ENCODE measurements at regions not wholly inside any gene's neighbourhood (a gene's known extent, or its start where the extent isn't known, plus 50 kb on each side); places are given as distances from the start of the nearest gene placed in this dataset.

- Histone ChIP-seq H3K4ac (ENCODE audit: low read depth, low read length) (no peak overlapping the region), H2BK5ac (ENCODE audit: low read length) (no peak overlapping the region), H3K18ac (ENCODE audit: low read length) (no peak overlapping the region), H2AK5ac (ENCODE audit: low read length) (no peak overlapping the region), H3K4me1 (ENCODE audit: control insufficient read depth, low read depth, low read length) (no peaks in the 10 kb centered on the region), H2BK120ac (ENCODE audit: low read depth, low read length) (no peak overlapping the region), H2BK15ac (replicated peaks; ENCODE audit: low read depth) (no peak overlapping the region), H3K23ac (ENCODE audit: low read length) (no peak overlapping the region), H3K56ac (ENCODE audit: low read length) (no peak overlapping the region), H3K4me3 (ENCODE audit: low read length) (no peak overlapping the region), H3K4me2 (ENCODE audit: low read length) (no peak overlapping the region), H3K27me3 (ENCODE audit: insufficient read depth, low read length, poor library complexity) (no peaks in the 10 kb centered on the region), H3K36me3 (ENCODE audit: control insufficient read depth, insufficient read depth, low read length) (no peaks in the 10 kb centered on the region), H3K27ac (ENCODE audit: low read depth, low read length) (no peak overlapping the region), H3K79me2 (ENCODE audit: control insufficient read depth, insufficient read depth, low read length) (no peaks in the 10 kb centered on the region), H4K5ac (ENCODE audit: low read length) (no peak overlapping the region), H3K9ac (ENCODE audit: low read length) (no peak overlapping the region), H3K79me1 (ENCODE audit: low read length) (no peaks in the 10 kb centered on the region), H4K8ac (ENCODE audit: low read depth, low read length) (no peak overlapping the region)
- no peak for DNase-seq
- no CpG with 5 or more reads among the region's 3 CpGs for WGBS (ENCODE audit: extremely low coverage, insufficient coverage, low lambda C conversion rate)
Observed at GRCh38 chr15:31573759-31574158, 247.1 kb downstream of the KLF13 start.

GRCh38 chr15:31574766-31575165, 248.1 kb downstream of the KLF13 start:
- Histone ChIP-seq H4K8ac (ENCODE audit: low read depth, low read length) (no peak overlapping the region), H3K79me2 (ENCODE audit: control insufficient read depth, insufficient read depth, low read length) (no peaks in the 10 kb centered on the region), H3K4me3 (ENCODE audit: low read length) (no peak overlapping the region), H2BK5ac (ENCODE audit: low read length) (no peak overlapping the region), H2BK120ac (ENCODE audit: low read depth, low read length) (no peak overlapping the region), H3K4me1 (ENCODE audit: control insufficient read depth, low read depth, low read length) (no peaks in the 10 kb centered on the region), H2BK15ac (replicated peaks; ENCODE audit: low read depth) (no peak overlapping the region), H3K18ac (ENCODE audit: low read length) (no peak overlapping the region), H2AK5ac (ENCODE audit: low read length) (no peak overlapping the region), H3K79me1 (ENCODE audit: low read length) (no peaks in the 10 kb centered on the region), H3K4me2 (ENCODE audit: low read length) (no peak overlapping the region), H3K23ac (ENCODE audit: low read length) (no peak overlapping the region), H4K5ac (ENCODE audit: low read length) (no peak overlapping the region), H3K27me3 (ENCODE audit: insufficient read depth, low read length, poor library complexity) (no peaks in the 10 kb centered on the region), H3K9ac (ENCODE audit: low read length) (no peak overlapping the region), H3K36me3 (ENCODE audit: control insufficient read depth, insufficient read depth, low read length) (no peaks in the 10 kb centered on the region), H3K4ac (ENCODE audit: low read depth, low read length) (no peak overlapping the region), H3K56ac (ENCODE audit: low read length) (no peak overlapping the region), H3K27ac (ENCODE audit: low read depth, low read length) (no peak overlapping the region)
- DNase-seq: peak; percentile 53
- no CpG with 5 or more reads among the region's 1 CpG for WGBS (ENCODE audit: extremely low coverage, insufficient coverage, low lambda C conversion rate)

- Histone ChIP-seq H3K4me3 (ENCODE audit: low read length) (no peak overlapping the region), H3K27me3 (ENCODE audit: insufficient read depth, low read length, poor library complexity) (no peaks in the 10 kb centered on the region), H3K79me2 (ENCODE audit: control insufficient read depth, insufficient read depth, low read length) (no peaks in the 10 kb centered on the region), H2BK120ac (ENCODE audit: low read depth, low read length) (no peak overlapping the region), H3K4me1 (ENCODE audit: control insufficient read depth, low read depth, low read length) (no peaks in the 10 kb centered on the region), H3K4me2 (ENCODE audit: low read length) (no peak overlapping the region), H4K8ac (ENCODE audit: low read depth, low read length) (no peak overlapping the region), H3K79me1 (ENCODE audit: low read length) (no peaks in the 10 kb centered on the region), H4K5ac (ENCODE audit: low read length) (no peak overlapping the region), H2AK5ac (ENCODE audit: low read length) (no peak overlapping the region), H3K4ac (ENCODE audit: low read depth, low read length) (no peak overlapping the region), H3K27ac (ENCODE audit: low read depth, low read length) (no peak overlapping the region), H3K56ac (ENCODE audit: low read length) (no peak overlapping the region), H3K23ac (ENCODE audit: low read length) (no peak overlapping the region), H2BK5ac (ENCODE audit: low read length) (no peak overlapping the region), H3K18ac (ENCODE audit: low read length) (no peak overlapping the region), H2BK15ac (replicated peaks; ENCODE audit: low read depth) (no peak overlapping the region), H3K36me3 (ENCODE audit: control insufficient read depth, insufficient read depth, low read length) (no peaks in the 10 kb centered on the region), H3K9ac (ENCODE audit: low read length) (no peak overlapping the region)
- WGBS (ENCODE audit: extremely low coverage, insufficient coverage, low lambda C conversion rate): no CpG with 5 or more reads among the region's 5 CpGs
- DNase-seq: peak; percentile 51
Observed at GRCh38 chr15:31577108-31577507, 250.5 kb downstream of the KLF13 start.

- Histone ChIP-seq H3K79me2 (ENCODE audit: control insufficient read depth, insufficient read depth, low read length) (no peaks in the 10 kb centered on the region), H3K4me2 (ENCODE audit: low read length) (no peak overlapping the region), H2BK15ac (replicated peaks; ENCODE audit: low read depth) (no peak overlapping the region), H3K18ac (ENCODE audit: low read length) (no peak overlapping the region), H3K79me1 (ENCODE audit: low read length) (no peaks in the 10 kb centered on the region), H4K8ac (ENCODE audit: low read depth, low read length) (no peak overlapping the region), H3K27me3 (ENCODE audit: insufficient read depth, low read length, poor library complexity) (no peaks in the 10 kb centered on the region), H3K4me3 (ENCODE audit: low read length) (no peak overlapping the region), H3K27ac (ENCODE audit: low read depth, low read length) (no peak overlapping the region), H2BK120ac (ENCODE audit: low read depth, low read length) (no peak overlapping the region), H3K4ac (ENCODE audit: low read depth, low read length) (no peak overlapping the region), H3K56ac (ENCODE audit: low read length) (no peak overlapping the region), H4K5ac (ENCODE audit: low read length) (no peak overlapping the region), H3K23ac (ENCODE audit: low read length) (no peak overlapping the region), H2BK5ac (ENCODE audit: low read length) (no peak overlapping the region), H3K36me3 (ENCODE audit: control insufficient read depth, insufficient read depth, low read length) (no peaks in the 10 kb centered on the region), H3K9ac (ENCODE audit: low read length) (no peak overlapping the region), H3K4me1 (ENCODE audit: control insufficient read depth, low read depth, low read length) (no peaks in the 10 kb centered on the region), H2AK5ac (ENCODE audit: low read length) (no peak overlapping the region)
- no peak for DNase-seq
- no CpG with 5 or more reads among the region's 4 CpGs for WGBS (ENCODE audit: extremely low coverage, insufficient coverage, low lambda C conversion rate)
Observed at GRCh38 chr15:31579282-31579681, 252.6 kb downstream of the KLF13 start.

- no peak overlapping the region for H3K23ac ChIP-seq (ENCODE audit: low read length)
- H3K18ac ChIP-seq (ENCODE audit: low read length): no peak overlapping the region
- H3K27me3 ChIP-seq (ENCODE audit: insufficient read depth, low read length, poor library complexity): no peaks in the 10 kb centered on the region
- no peaks in the 10 kb centered on the region for H3K4me1 ChIP-seq (ENCODE audit: control insufficient read depth, low read depth, low read length)
- no peak overlapping the region for H2BK120ac ChIP-seq (ENCODE audit: low read depth, low read length)
- no peak for DNase-seq
- WGBS (ENCODE audit: extremely low coverage, insufficient coverage, low lambda C conversion rate): no CpG with 5 or more reads among the region's 2 CpGs
- no peak overlapping the region for H3K4ac ChIP-seq (ENCODE audit: low read depth, low read length)
- H4K5ac ChIP-seq (ENCODE audit: low read length): no peak overlapping the region
- H3K36me3 ChIP-seq (ENCODE audit: control insufficient read depth, insufficient read depth, low read length): no peaks in the 10 kb centered on the region
- no peak overlapping the region for H2AK5ac ChIP-seq (ENCODE audit: low read length)
- no peak overlapping the region for H2BK5ac ChIP-seq (ENCODE audit: low read length)
- H3K79me2 ChIP-seq (ENCODE audit: control insufficient read depth, insufficient read depth, low read length): no peaks in the 10 kb centered on the region
- H2BK15ac ChIP-seq (replicated peaks; ENCODE audit: low read depth): no peak overlapping the region
- H4K8ac ChIP-seq (ENCODE audit: low read depth, low read length): no peak overlapping the region
- H3K4me2 ChIP-seq (ENCODE audit: low read length): no peak overlapping the region
- no peak overlapping the region for H3K9ac ChIP-seq (ENCODE audit: low read length)
- H3K27ac ChIP-seq (ENCODE audit: low read depth, low read length): no peak overlapping the region
- no peak overlapping the region for H3K4me3 ChIP-seq (ENCODE audit: low read length)
- no peak overlapping the region for H3K56ac ChIP-seq (ENCODE audit: low read length)
- H3K79me1 ChIP-seq (ENCODE audit: low read length): no peaks in the 10 kb centered on the region
Observed at GRCh38 chr15:31579976-31580375, 253.3 kb downstream of the KLF13 start.

- no peak overlapping the region for H2BK15ac ChIP-seq (replicated peaks; ENCODE audit: low read depth)
- H4K8ac ChIP-seq (ENCODE audit: low read depth, low read length): no peak overlapping the region
- H3K9ac ChIP-seq (ENCODE audit: low read length): no peak overlapping the region
- H3K4me1 ChIP-seq (ENCODE audit: control insufficient read depth, low read depth, low read length): no peaks in the 10 kb centered on the region
- H3K79me2 ChIP-seq (ENCODE audit: control insufficient read depth, insufficient read depth, low read length): no peaks in the 10 kb centered on the region
- no peak overlapping the region for H3K4me2 ChIP-seq (ENCODE audit: low read length)
- no peak overlapping the region for H2BK5ac ChIP-seq (ENCODE audit: low read length)
- H3K4me3 ChIP-seq (ENCODE audit: low read length): no peak overlapping the region
- no peaks in the 10 kb centered on the region for H3K27me3 ChIP-seq (ENCODE audit: insufficient read depth, low read length, poor library complexity)
- DNase-seq: no peak
- no peaks in the 10 kb centered on the region for H3K79me1 ChIP-seq (ENCODE audit: low read length)
- no peak overlapping the region for H3K4ac ChIP-seq (ENCODE audit: low read depth, low read length)
- no peaks in the 10 kb centered on the region for H3K36me3 ChIP-seq (ENCODE audit: control insufficient read depth, insufficient read depth, low read length)
- no peak overlapping the region for H3K27ac ChIP-seq (ENCODE audit: low read depth, low read length)
- no peak overlapping the region for H3K18ac ChIP-seq (ENCODE audit: low read length)
- H3K56ac ChIP-seq (ENCODE audit: low read length): no peak overlapping the region
- H2AK5ac ChIP-seq (ENCODE audit: low read length): no peak overlapping the region
- no peak overlapping the region for H2BK120ac ChIP-seq (ENCODE audit: low read depth, low read length)
- H4K5ac ChIP-seq (ENCODE audit: low read length): no peak overlapping the region
- no CpG with 5 or more reads among the region's 3 CpGs for WGBS (ENCODE audit: extremely low coverage, insufficient coverage, low lambda C conversion rate)
- H3K23ac ChIP-seq (ENCODE audit: low read length): no peak overlapping the region
Observed at GRCh38 chr15:31584195-31584594, 257.6 kb downstream of the KLF13 start.
